H9 (cell line): ENCODE measurements at regions not wholly inside any gene's neighbourhood (a gene's known extent, or its start where the extent isn't known, plus 50 kb on each side); places are given as distances from the start of the nearest gene placed in this dataset.

ENCODE experiments used
- DNase-seq: peaks from one replicate; pipeline ENCODE4 v3.0.0-alpha.2; 2017
- H2AFZ ChIP-seq: one replicate; pipeline ENCODE4 v1.6.1; 2013; ENCODE audit warnings: mild to moderate bottlenecking, low read length, control low read depth, moderate library complexity
- H2AK5ac ChIP-seq: 2 replicates; pipeline ENCODE4 v1.6.1; 2013; ENCODE audit warnings: low read length, control low read depth, mixed read lengths; ENCODE audit not compliant: insufficient read length
- H2BK120ac ChIP-seq: one replicate; pipeline ENCODE4 v1.6.1; 2013; ENCODE audit warnings: low read depth, mild to moderate bottlenecking, low read length, control low read depth, inconsistent platforms; ENCODE audit not compliant: poor library complexity, severe bottlenecking
- H2BK12ac ChIP-seq: 2 replicates; pipeline ENCODE4 v1.6.1; 2013; ENCODE audit warnings: low read length, control low read depth, mixed read lengths, low read depth; ENCODE audit not compliant: insufficient read length
- H2BK15ac ChIP-seq: 2 replicates; pipeline ENCODE4 v1.6.1; 2013; ENCODE audit warnings: low read depth, low read length, control low read depth
- H2BK20ac ChIP-seq: one replicate; pipeline ENCODE4 v1.6.1; 2013; ENCODE audit warnings: low read depth, mild to moderate bottlenecking, low read length, control low read depth, inconsistent platforms; ENCODE audit not compliant: poor library complexity, severe bottlenecking
- H2BK5ac ChIP-seq: 2 replicates; pipeline ENCODE4 v1.6.1; 2013; ENCODE audit warnings: low read length, control low read depth, mixed read lengths; ENCODE audit not compliant: insufficient read length
- H3K14ac ChIP-seq: 2 replicates; pipeline ENCODE4 v1.6.1; 2013; ENCODE audit warnings: low read length, control low read depth; ENCODE audit not compliant: insufficient read depth
- H3K18ac ChIP-seq: 2 replicates; pipeline ENCODE4 v1.6.1; 2013; ENCODE audit warnings: low read depth, mild to moderate bottlenecking, mixed read lengths, low read length, control low read depth; ENCODE audit not compliant: insufficient read length
- H3K23ac ChIP-seq: 2 replicates; pipeline ENCODE4 v1.6.1; 2013; ENCODE audit warnings: low read length, control low read depth, mixed read lengths, low read depth; ENCODE audit not compliant: insufficient read length
- H3K23me2 ChIP-seq: 2 replicates; pipeline ENCODE4 v1.6.1; 2013; ENCODE audit warnings: low read depth, mild to moderate bottlenecking, mixed read lengths, low read length, control low read depth; ENCODE audit not compliant: insufficient read length, poor library complexity, severe bottlenecking
- H3K27ac ChIP-seq: 2 replicates; pipeline ENCODE4 v1.5.1; 2013; ENCODE audit warnings: low read length, control low read depth, mixed read lengths, low read depth; ENCODE audit not compliant: insufficient read length
- H3K27me3 ChIP-seq: 2 replicates; pipeline ENCODE4 v1.6.1; 2013; ENCODE audit warnings: low read length, control low read depth, inconsistent platforms; ENCODE audit not compliant: insufficient read depth
- H3K4ac ChIP-seq: 2 replicates; pipeline ENCODE4 v1.6.1; 2013; ENCODE audit warnings: low read depth, mild to moderate bottlenecking, control low read depth, inconsistent platforms, low read length, moderate library complexity
- H3K4me1 ChIP-seq: 2 replicates; pipeline ENCODE4 v1.6.1; 2013; ENCODE audit warnings: low read length, control low read depth, inconsistent platforms; ENCODE audit not compliant: insufficient read depth
- H3K4me2 ChIP-seq: 2 replicates; pipeline ENCODE4 v1.6.1; 2013; ENCODE audit warnings: low read length, control low read depth, mixed read lengths; ENCODE audit not compliant: insufficient read length, insufficient read depth
- H3K56ac ChIP-seq: 2 replicates; pipeline ENCODE4 v1.6.1; 2013; ENCODE audit warnings: low read depth, mild to moderate bottlenecking, mixed read lengths, low read length, control low read depth; ENCODE audit not compliant: insufficient read length
- H3K79me1 ChIP-seq: 2 replicates; pipeline ENCODE4 v1.6.1; 2013; ENCODE audit warnings: low read depth, mild to moderate bottlenecking, moderate library complexity, low read length, control low read depth, inconsistent platforms; ENCODE audit not compliant: insufficient read depth, poor library complexity, severe bottlenecking
- H3K79me2 ChIP-seq: 2 replicates; pipeline ENCODE4 v1.6.1; 2013; ENCODE audit warnings: low read length, control low read depth, inconsistent platforms; ENCODE audit not compliant: insufficient read depth
- H3K9ac ChIP-seq: 2 replicates; pipeline ENCODE4 v1.6.1; 2013; ENCODE audit warnings: low read length, control low read depth, mixed read lengths; ENCODE audit not compliant: insufficient read length; ENCODE audit errors: extremely low read depth
- H3K9me3 ChIP-seq: one replicate; pipeline ENCODE4 v1.6.1; 2013; ENCODE audit warnings: low read depth, low read length, inconsistent platforms; ENCODE audit not compliant: control insufficient read depth
- H3T11ph ChIP-seq: one replicate; pipeline ENCODE4 v1.6.1; 2013; ENCODE audit warnings: mild to moderate bottlenecking, low read length, control low read depth, inconsistent platforms
- H4K20me1 ChIP-seq: one replicate; pipeline ENCODE4 v1.6.1; 2013; ENCODE audit not compliant: control insufficient read depth, insufficient read length, insufficient read depth
- H4K5ac ChIP-seq: 2 replicates; pipeline ENCODE4 v1.6.1; 2013; ENCODE audit warnings: low read depth, mild to moderate bottlenecking, mixed read lengths, low read length, control low read depth; ENCODE audit not compliant: insufficient read length
- H4K8ac ChIP-seq: replicated peaks from 2 replicates; pipeline ENCODE4 v1.6.1; 2013; ENCODE audit warnings: low read length, control low read depth, mixed read lengths, low read depth; ENCODE audit not compliant: insufficient read length
- H4K91ac ChIP-seq: 2 replicates; pipeline ENCODE4 v1.6.1; 2013; ENCODE audit warnings: low read depth, mild to moderate bottlenecking, moderate library complexity, mixed read lengths, low read length, control low read depth; ENCODE audit not compliant: insufficient read length
- H3K27ac Mint-ChIP-seq, 3 experiments: 2 replicates in 2 of 3; 3 replicates in 1 of 3; pipeline ENCODE4 v1.8.0; 2020 to 2021; ENCODE audit warnings: mixed read lengths in 3 of 3, mild to moderate bottlenecking in 1 of 3, moderate library complexity in 1 of 3
- H3K27me3 Mint-ChIP-seq: 2 replicates; pipeline ENCODE4 v1.8.0; 2021; ENCODE audit warnings: low read depth, mild to moderate bottlenecking, moderate library complexity, mixed read lengths
- H3K36me3 Mint-ChIP-seq, 3 experiments: 2 replicates in 2 of 3; 3 replicates in 1 of 3; pipeline ENCODE4 v1.8.0; 2020 to 2021; ENCODE audit warnings: low read depth in 3 of 3, mixed read lengths in 3 of 3; ENCODE audit not compliant: insufficient read depth in 1 of 3
- H3K4me1 Mint-ChIP-seq, 2 experiments: 2 replicates each; pipeline ENCODE4 v1.8.0; 2020; ENCODE audit warnings: mixed read lengths in 2 of 2
- H3K4me3 Mint-ChIP-seq, 2 experiments: 2 replicates in 1 of 2; 3 replicates in 1 of 2; pipeline ENCODE4 v1.8.0; 2020 to 2021; ENCODE audit warnings: mild to moderate bottlenecking in 2 of 2, mixed read lengths in 2 of 2, moderate library complexity in 1 of 2
- H3K9me3 Mint-ChIP-seq, 2 experiments: 2 replicates in 1 of 2; 3 replicates in 1 of 2; pipeline ENCODE4 v1.8.0; 2020; ENCODE audit warnings: mild to moderate bottlenecking in 2 of 2, mixed read lengths in 2 of 2, moderate library complexity in 1 of 2
- TF ChIP-seq, protein P1 (sequence below): fragments of 200-600 bp; sonication (generic); conservative IDR thresholded peaks from 3 replicates; pipeline ENCODE4 v1.8.0; 2021; ENCODE audit warnings: antibody characterized with exemption, mild to moderate bottlenecking

DNA sequence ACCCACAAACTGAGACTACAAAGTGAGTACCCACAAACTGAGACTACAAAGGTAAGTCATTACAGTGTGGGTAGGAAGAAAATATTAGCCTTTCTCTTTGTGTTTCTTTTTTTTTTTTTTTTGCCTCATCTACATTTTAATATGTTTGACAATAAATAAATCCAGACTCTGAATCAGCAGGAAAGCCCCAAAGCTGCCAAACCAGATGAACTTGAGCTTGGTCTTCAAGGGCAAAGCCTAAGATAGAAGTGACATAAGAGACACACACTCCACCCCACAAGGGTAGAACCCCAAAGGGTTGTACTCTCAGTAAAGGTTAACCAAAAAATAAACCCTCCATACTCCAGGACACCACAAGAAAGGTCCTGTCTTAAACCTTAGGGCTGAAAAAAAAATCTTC lies 326.8 kb upstream of the ARID1B start:
- DNase-seq = no peak
- Histone ChIP-seq H2BK120ac (no peak overlapping the region), H3K4me1 (no peaks in the 10 kb centered on the region), H3K4ac (no peak overlapping the region), H3K23me2 (no peaks in the 10 kb centered on the region), H2AFZ (no peak overlapping the region), H4K20me1 (no peaks in the 10 kb centered on the region), H3K9ac (no peak overlapping the region), H4K5ac (no peak overlapping the region), H2BK5ac (no peak overlapping the region), H3T11ph (no peak overlapping the region), H3K9me3 (no peaks in the 10 kb centered on the region), H3K79me2 (peaks cover 2% of the 10 kb centered on the region; the same call in 1 of the 2 replicates), H2BK20ac (no peak overlapping the region), H3K4me2 (no peak overlapping the region), H2BK15ac (no peak overlapping the region), H3K14ac (no peak overlapping the region), H2BK12ac (no peak overlapping the region), H3K27ac (no peak overlapping the region), H3K18ac (no peak overlapping the region), H3K79me1 (no peaks in the 10 kb centered on the region), H3K56ac (no peak overlapping the region), H4K91ac (no peak overlapping the region), H3K27me3 (no peaks in the 10 kb centered on the region), H3K23ac (no peak overlapping the region), H4K8ac (no peak overlapping the region), H2AK5ac (no peak overlapping the region)
- Mint-ChIP-seq H3K4me3 (no peak overlapping the region), H3K27ac (no peak overlapping the region), H3K36me3 (no peaks in the 10 kb centered on the region), H3K27me3 (no peaks in the 10 kb centered on the region), H3K9me3 (no peaks in the 10 kb centered on the region; a peak in 1 of 5 replicates), H3K4me1 (no peaks in the 10 kb centered on the region)
- TF ChIP-seq, protein P1, sequence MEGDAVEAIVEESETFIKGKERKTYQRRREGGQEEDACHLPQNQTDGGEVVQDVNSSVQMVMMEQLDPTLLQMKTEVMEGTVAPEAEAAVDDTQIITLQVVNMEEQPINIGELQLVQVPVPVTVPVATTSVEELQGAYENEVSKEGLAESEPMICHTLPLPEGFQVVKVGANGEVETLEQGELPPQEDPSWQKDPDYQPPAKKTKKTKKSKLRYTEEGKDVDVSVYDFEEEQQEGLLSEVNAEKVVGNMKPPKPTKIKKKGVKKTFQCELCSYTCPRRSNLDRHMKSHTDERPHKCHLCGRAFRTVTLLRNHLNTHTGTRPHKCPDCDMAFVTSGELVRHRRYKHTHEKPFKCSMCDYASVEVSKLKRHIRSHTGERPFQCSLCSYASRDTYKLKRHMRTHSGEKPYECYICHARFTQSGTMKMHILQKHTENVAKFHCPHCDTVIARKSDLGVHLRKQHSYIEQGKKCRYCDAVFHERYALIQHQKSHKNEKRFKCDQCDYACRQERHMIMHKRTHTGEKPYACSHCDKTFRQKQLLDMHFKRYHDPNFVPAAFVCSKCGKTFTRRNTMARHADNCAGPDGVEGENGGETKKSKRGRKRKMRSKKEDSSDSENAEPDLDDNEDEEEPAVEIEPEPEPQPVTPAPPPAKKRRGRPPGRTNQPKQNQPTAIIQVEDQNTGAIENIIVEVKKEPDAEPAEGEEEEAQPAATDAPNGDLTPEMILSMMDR = no peak
